ENCODE measurements at regions not wholly inside any gene's neighbourhood (a gene's known extent, or its start where the extent isn't known, plus 50 kb on each side); places are given as distances from the start of the nearest gene placed in this dataset.

- no peaks in the 10 kb centered on the region for H3K36me3 ChIP-seq (ENCODE audit: control insufficient read depth, insufficient read depth, low read length)
- no peak for TF ChIP-seq CTCF (conservative IDR thresholded peaks at IDR 0.05)
- no peak overlapping the region for H3K9ac ChIP-seq (ENCODE audit: extremely low read depth, low read length, poor library complexity, severe bottlenecking)
- H3K27ac Mint-ChIP-seq: no peak overlapping the region
- no peak overlapping the region for H3K4me3 Mint-ChIP-seq
- H3K27ac ChIP-seq (ENCODE audit: low read depth, low read length): no peak overlapping the region
- no peaks in the 10 kb centered on the region for H3K36me3 Mint-ChIP-seq (ENCODE audit: low read depth)
- WGBS, 2 experiments (ENCODE audit: insufficient coverage in 1 of 2, insufficient read length in 1 of 2): 83 to 91% methylated on average over 1 to 2 of the region's 2 CpGs
- no peaks in the 10 kb centered on the region for H3K4me1 ChIP-seq (ENCODE audit: control insufficient read depth, insufficient read depth, low read length)
- no peak overlapping the region for H3K4me3 ChIP-seq (ENCODE audit: low read length)
- H3K27me3 Mint-ChIP-seq (ENCODE audit: insufficient read depth): peaks cover 4% of the 10 kb centered on the region
- peaks cover 3% of the 10 kb centered on the region for H3K9me3 Mint-ChIP-seq
- no peak for DNase-seq
- H3K9me3 ChIP-seq (ENCODE audit: control insufficient read depth, low read length): no peaks in the 10 kb centered on the region
- no peaks in the 10 kb centered on the region for H3K27me3 ChIP-seq (ENCODE audit: control insufficient read depth, insufficient read depth, low read length, poor library complexity, severe bottlenecking)
- H3K4me1 Mint-ChIP-seq: no peaks in the 10 kb centered on the region
Measured at GRCh38 chr11:37105427-37105826, 507.4 kb upstream of the RAG2 start.

- Histone ChIP-seq H3K9ac (ENCODE audit: extremely low read depth, low read length, poor library complexity, severe bottlenecking) (no peak overlapping the region), H3K27me3 (ENCODE audit: control insufficient read depth, insufficient read depth, low read length, poor library complexity, severe bottlenecking) (no peaks in the 10 kb centered on the region), H3K4me3 (ENCODE audit: low read length) (no peak overlapping the region), H3K4me1 (ENCODE audit: control insufficient read depth, insufficient read depth, low read length) (no peaks in the 10 kb centered on the region), H3K36me3 (ENCODE audit: control insufficient read depth, insufficient read depth, low read length) (no peaks in the 10 kb centered on the region), H3K27ac (ENCODE audit: low read depth, low read length) (no peak overlapping the region), H3K9me3 (ENCODE audit: control insufficient read depth, low read length) (no peaks in the 10 kb centered on the region)
- no peak for TF ChIP-seq CTCF (conservative IDR thresholded peaks at IDR 0.05)
- no peaks in the 10 kb centered on the region for H3K36me3 Mint-ChIP-seq (ENCODE audit: low read depth)
- no peak overlapping the region for H3K27ac Mint-ChIP-seq
- H3K4me1 Mint-ChIP-seq: no peaks in the 10 kb centered on the region
- no peak for DNase-seq
- H3K27me3 Mint-ChIP-seq (ENCODE audit: insufficient read depth): peaks cover 4% of the 10 kb centered on the region
- H3K9me3 Mint-ChIP-seq: peaks cover 3% of the 10 kb centered on the region
- no peak overlapping the region for H3K4me3 Mint-ChIP-seq
Measured at GRCh38 chr11:37104380-37104779, 506.3 kb upstream of the RAG2 start.

- no CpG with 5 or more reads among the region's 1 CpG for WGBS, 2 experiments (ENCODE audit: insufficient coverage in 1 of 2, insufficient read length in 1 of 2)
- Mint-ChIP-seq H3K27me3 (ENCODE audit: insufficient read depth) (peaks cover 2% of the 10 kb centered on the region), H3K36me3 (ENCODE audit: low read depth) (no peaks in the 10 kb centered on the region), H3K9me3 (peaks cover 3% of the 10 kb centered on the region), H3K4me1 (no peaks in the 10 kb centered on the region), H3K4me3 (no peak overlapping the region), H3K27ac (no peak overlapping the region)
- DNase-seq: no peak
- Histone ChIP-seq H3K4me1 (ENCODE audit: control insufficient read depth, insufficient read depth, low read length) (no peaks in the 10 kb centered on the region), H3K27ac (ENCODE audit: low read depth, low read length) (no peak overlapping the region), H3K9me3 (ENCODE audit: control insufficient read depth, low read length) (no peaks in the 10 kb centered on the region), H3K27me3 (ENCODE audit: control insufficient read depth, insufficient read depth, low read length, poor library complexity, severe bottlenecking) (no peaks in the 10 kb centered on the region), H3K36me3 (ENCODE audit: control insufficient read depth, insufficient read depth, low read length) (no peaks in the 10 kb centered on the region), H3K9ac (ENCODE audit: extremely low read depth, low read length, poor library complexity, severe bottlenecking) (no peak overlapping the region), H3K4me3 (ENCODE audit: low read length) (no peak overlapping the region)
- TF ChIP-seq CTCF (conservative IDR thresholded peaks at IDR 0.05): no peak
Measured at GRCh38 chr11:37100008-37100407, 502.0 kb upstream of the RAG2 start.
